ENCODE measurements at regions not wholly inside any gene's neighbourhood (a gene's known extent, or its start where the extent isn't known, plus 50 kb on each side); places are given as distances from the start of the nearest gene placed in this dataset.

GRCh38 chr13:109533350-109533749 is 253.0 kb downstream of the IRS2 start:
- no peak for DNase-seq (ENCODE audit: extremely low read depth in 1 of 2, low read depth in 1 of 2)

- no peak for DNase-seq (ENCODE audit: extremely low read depth in 1 of 2, low read depth in 1 of 2)
These were observed 256.4 kb downstream of the IRS2 start for GRCh38 chr13:109529964-109530363.

- DNase-seq (ENCODE audit: extremely low read depth in 1 of 2, low read depth in 1 of 2) = no peak
These were observed 264.7 kb downstream of the IRS2 start for GRCh38 chr13:109521719-109522118.

GRCh38 chr13:109517517-109517916 is 268.9 kb downstream of the IRS2 start:
- DNase-seq (ENCODE audit: extremely low read depth in 1 of 2, low read depth in 1 of 2) = no peak

GRCh38 chr13:109516186-109516585 is 270.2 kb downstream of the IRS2 start:
- no peak for DNase-seq (ENCODE audit: extremely low read depth in 1 of 2, low read depth in 1 of 2)

- no peak for DNase-seq (ENCODE audit: extremely low read depth in 1 of 2, low read depth in 1 of 2)
These were observed 276.4 kb downstream of the IRS2 start for GRCh38 chr13:109510013-109510412.

GRCh38 chr13:109509154-109509900 is 277.1 kb downstream of the IRS2 start:
- DNase-seq (ENCODE audit: extremely low read depth in 1 of 2, low read depth in 1 of 2) = no peak

- no peak for DNase-seq (ENCODE audit: extremely low read depth in 1 of 2, low read depth in 1 of 2)
These were observed 286.1 kb downstream of the IRS2 start for GRCh38 chr13:109500146-109500773.

GRCh38 chr13:109497917-109498316 is 288.5 kb downstream of the IRS2 start:
- no peak for DNase-seq (ENCODE audit: extremely low read depth in 1 of 2, low read depth in 1 of 2)

GRCh38 chr13:109496216-109496615 is 290.2 kb downstream of the IRS2 start:
- DNase-seq (ENCODE audit: extremely low read depth in 1 of 2, low read depth in 1 of 2) = no peak

- DNase-seq (ENCODE audit: extremely low read depth in 1 of 2, low read depth in 1 of 2) = no peak
These were observed 291.4 kb downstream of the IRS2 start for GRCh38 chr13:109494925-109495369.

- DNase-seq (ENCODE audit: extremely low read depth in 1 of 2, low read depth in 1 of 2) = no peak
These were observed 301.1 kb downstream of the IRS2 start for GRCh38 chr13:109485136-109485794.

- no peak for DNase-seq (ENCODE audit: extremely low read depth in 1 of 2, low read depth in 1 of 2)
These were observed 303.1 kb downstream of the IRS2 start for GRCh38 chr13:109483284-109483683.

GRCh38 chr13:109481040-109481439 is 305.3 kb downstream of the IRS2 start:
- DNase-seq (ENCODE audit: extremely low read depth in 1 of 2, low read depth in 1 of 2) = no peak

GRCh38 chr13:109480011-109480955 is 306.1 kb downstream of the IRS2 start:
- DNase-seq (ENCODE audit: extremely low read depth in 1 of 2, low read depth in 1 of 2) = no peak

- no peak for DNase-seq (ENCODE audit: extremely low read depth in 1 of 2, low read depth in 1 of 2)
These were observed 306.8 kb downstream of the IRS2 start for GRCh38 chr13:109479534-109479933.

GRCh38 chr13:109476001-109476400 is 310.4 kb downstream of the IRS2 start:
- no peak for DNase-seq (ENCODE audit: extremely low read depth in 1 of 2, low read depth in 1 of 2)

GRCh38 chr13:109468123-109468522 is 318.3 kb downstream of the IRS2 start:
- DNase-seq (ENCODE audit: extremely low read depth in 1 of 2, low read depth in 1 of 2) = no peak

GRCh38 chr13:109465148-109465547 is 321.2 kb downstream of the IRS2 start:
- DNase-seq (ENCODE audit: extremely low read depth in 1 of 2, low read depth in 1 of 2) = no peak

- no peak for DNase-seq (ENCODE audit: extremely low read depth in 1 of 2, low read depth in 1 of 2)
These were observed 332.0 kb downstream of the IRS2 start for GRCh38 chr13:109454167-109454917.
